Testis (tissue), 2 donors: ENCODE measurements at regions not wholly inside any gene's neighbourhood (a gene's known extent, or its start where the extent isn't known, plus 50 kb on each side); places are given as distances from the start of the nearest gene placed in this dataset.

Experiments
- POLR2A ChIP-seq: fragments of 450-650 bp; IDR thresholded peaks from one replicate; pipeline ENCODE4 v1.6.1; 2017; ENCODE audit warnings: antibody characterized with exemption, mild to moderate bottlenecking, moderate library complexity
- TF ChIP-seq, protein P1 (sequence below), 3 experiments: fragments of 450-650 bp in 2 of 3; fragments of 200-600 bp in 1 of 3; sonication (generic) in 1 of 3; IDR thresholded peaks; one replicate each; pipeline ENCODE4 v1.5.1; 2016 to 2019; ENCODE audit warnings: antibody characterized with exemption in 3 of 3, mild to moderate bottlenecking in 2 of 3, moderate library complexity in 1 of 3

DNA sequence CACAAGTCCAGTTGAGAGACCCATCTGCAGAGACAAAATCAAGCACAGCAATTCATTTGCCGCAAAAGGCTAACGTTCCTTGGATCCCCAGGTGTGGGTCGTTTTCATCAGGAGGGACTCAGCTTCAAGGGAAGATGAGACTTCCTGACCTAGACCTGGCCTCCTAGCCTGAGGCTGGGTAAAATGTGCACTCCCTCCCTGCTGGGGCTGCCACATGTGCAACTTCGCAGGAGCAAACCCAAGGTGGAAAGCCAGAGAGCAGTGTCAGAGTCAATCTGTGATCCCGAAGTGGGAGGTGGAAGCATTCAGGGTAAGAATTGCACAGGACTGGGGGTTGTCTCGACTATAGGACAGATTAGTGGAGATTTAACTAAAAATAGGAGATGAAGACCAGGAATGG is 164.7 kb upstream of the UMPS start:
- TF ChIP-seq, protein P1, sequence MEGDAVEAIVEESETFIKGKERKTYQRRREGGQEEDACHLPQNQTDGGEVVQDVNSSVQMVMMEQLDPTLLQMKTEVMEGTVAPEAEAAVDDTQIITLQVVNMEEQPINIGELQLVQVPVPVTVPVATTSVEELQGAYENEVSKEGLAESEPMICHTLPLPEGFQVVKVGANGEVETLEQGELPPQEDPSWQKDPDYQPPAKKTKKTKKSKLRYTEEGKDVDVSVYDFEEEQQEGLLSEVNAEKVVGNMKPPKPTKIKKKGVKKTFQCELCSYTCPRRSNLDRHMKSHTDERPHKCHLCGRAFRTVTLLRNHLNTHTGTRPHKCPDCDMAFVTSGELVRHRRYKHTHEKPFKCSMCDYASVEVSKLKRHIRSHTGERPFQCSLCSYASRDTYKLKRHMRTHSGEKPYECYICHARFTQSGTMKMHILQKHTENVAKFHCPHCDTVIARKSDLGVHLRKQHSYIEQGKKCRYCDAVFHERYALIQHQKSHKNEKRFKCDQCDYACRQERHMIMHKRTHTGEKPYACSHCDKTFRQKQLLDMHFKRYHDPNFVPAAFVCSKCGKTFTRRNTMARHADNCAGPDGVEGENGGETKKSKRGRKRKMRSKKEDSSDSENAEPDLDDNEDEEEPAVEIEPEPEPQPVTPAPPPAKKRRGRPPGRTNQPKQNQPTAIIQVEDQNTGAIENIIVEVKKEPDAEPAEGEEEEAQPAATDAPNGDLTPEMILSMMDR (IDR thresholded peaks at IDR 0.05), result no peak
- TF ChIP-seq POLR2A, result no peak
